ENCODE measurements at regions not wholly inside any gene's neighbourhood (a gene's known extent, or its start where the extent isn't known, plus 50 kb on each side); places are given as distances from the start of the nearest gene placed in this dataset.

GRCh38 chr12:63318313-63318712 lies 167.3 kb upstream of the AVPR1A start:
- TF ChIP-seq CTCF (IDR thresholded peaks at IDR 0.05; ENCODE audit: unreplicated experiment) = no peak
- Mint-ChIP-seq H3K36me3 (ENCODE audit: insufficient read depth, unreplicated experiment) (no peaks in the 10 kb centered on the region), H3K4me3 (ENCODE audit: unreplicated experiment) (no peak overlapping the region), H3K9me3 (ENCODE audit: unreplicated experiment) (no peaks in the 10 kb centered on the region), H3K4me1 (ENCODE audit: insufficient read depth, unreplicated experiment) (peaks cover 12% of the 10 kb centered on the region), H3K27me3 (ENCODE audit: insufficient read depth, unreplicated experiment) (no peaks in the 10 kb centered on the region), H3K27ac (ENCODE audit: low read depth, unreplicated experiment) (no peak overlapping the region)
- ChIA-PET CTCF (no interaction called here), POLR2A (interaction anchor here (0.7 kb wide), 1 partner anchor 189 kb away, joined by 3 read pairs; no protein-coding TSS in a partner anchor)
- intact Hi-C loops (cut with micrococcal nuclease) = no loop called here
- BruUV-seq (replicated peaks) = no TSS peak
- no peak for DNase-seq (ENCODE audit: unreplicated experiment)

GRCh38 chr12:63317880-63318279 lies 166.9 kb upstream of the AVPR1A start:
- ChIA-PET CTCF (no interaction called here), POLR2A (interaction anchor here (0.7 kb wide), 1 partner anchor 188 kb away, joined by 3 read pairs; no protein-coding TSS in a partner anchor)
- Mint-ChIP-seq H3K36me3 (ENCODE audit: insufficient read depth, unreplicated experiment) (no peaks in the 10 kb centered on the region), H3K27ac (ENCODE audit: low read depth, unreplicated experiment) (no peak overlapping the region), H3K4me3 (ENCODE audit: unreplicated experiment) (no peak overlapping the region), H3K4me1 (ENCODE audit: insufficient read depth, unreplicated experiment) (peaks cover 12% of the 10 kb centered on the region), H3K27me3 (ENCODE audit: insufficient read depth, unreplicated experiment) (no peaks in the 10 kb centered on the region), H3K9me3 (ENCODE audit: unreplicated experiment) (no peaks in the 10 kb centered on the region)
- DNase-seq (ENCODE audit: unreplicated experiment) = no peak
- no peak for TF ChIP-seq CTCF (IDR thresholded peaks at IDR 0.05; ENCODE audit: unreplicated experiment)
- BruUV-seq (replicated peaks) = no TSS peak
- intact Hi-C loops (cut with micrococcal nuclease) = no loop called here

GRCh38 chr12:63317286-63317846 lies 166.4 kb upstream of the AVPR1A start:
- TF ChIP-seq CTCF (IDR thresholded peaks at IDR 0.05; ENCODE audit: unreplicated experiment) = no peak
- Mint-ChIP-seq H3K9me3 (ENCODE audit: unreplicated experiment) (no peaks in the 10 kb centered on the region), H3K27me3 (ENCODE audit: insufficient read depth, unreplicated experiment) (no peaks in the 10 kb centered on the region), H3K4me3 (ENCODE audit: unreplicated experiment) (no peak overlapping the region), H3K36me3 (ENCODE audit: insufficient read depth, unreplicated experiment) (no peaks in the 10 kb centered on the region), H3K27ac (ENCODE audit: low read depth, unreplicated experiment) (no peak overlapping the region), H3K4me1 (ENCODE audit: insufficient read depth, unreplicated experiment) (peaks cover 12% of the 10 kb centered on the region)
- ChIA-PET POLR2A (interaction anchor here (0.7 kb wide), 1 partner anchor 188 kb away, joined by 3 read pairs; no protein-coding TSS in a partner anchor), CTCF (interaction anchor here (0.5 kb wide), 1 partner anchor 50 kb away, joined by 3 read pairs; no protein-coding TSS in a partner anchor)
- intact Hi-C loops (cut with micrococcal nuclease) = no loop called here
- DNase-seq (ENCODE audit: unreplicated experiment) = no peak
- BruUV-seq (replicated peaks) = no TSS peak

GRCh38 chr12:63313139-63313538 lies 162.1 kb upstream of the AVPR1A start:
- Mint-ChIP-seq H3K4me3 (ENCODE audit: unreplicated experiment) (no peak overlapping the region), H3K9me3 (ENCODE audit: unreplicated experiment) (no peaks in the 10 kb centered on the region), H3K36me3 (ENCODE audit: insufficient read depth, unreplicated experiment) (no peaks in the 10 kb centered on the region), H3K27me3 (ENCODE audit: insufficient read depth, unreplicated experiment) (peaks cover 30% of the 10 kb centered on the region), H3K27ac (ENCODE audit: low read depth, unreplicated experiment) (no peak overlapping the region), H3K4me1 (ENCODE audit: insufficient read depth, unreplicated experiment) (no peaks in the 10 kb centered on the region)
- TF ChIP-seq CTCF (IDR thresholded peaks at IDR 0.05; ENCODE audit: unreplicated experiment) = no peak
- intact Hi-C loops (cut with micrococcal nuclease) = no loop called here
- DNase-seq (ENCODE audit: unreplicated experiment) = no peak
- BruUV-seq (replicated peaks) = no TSS peak
- ChIA-PET CTCF (interaction anchor here (0.6 to 0.8 kb wide), 2 partner anchors 12 to 37 kb away, joined by 3 read pairs; no protein-coding TSS in a partner anchor), POLR2A (no interaction called here)

Data from MCF 10A (cell line).